Psoas muscle (tissue), 7 donors: ENCODE measurements at regions not wholly inside any gene's neighbourhood (a gene's known extent, or its start where the extent isn't known, plus 50 kb on each side); places are given as distances from the start of the nearest gene placed in this dataset.

ENCODE experiments used
- ATAC-seq, 4 donors: fragments of 200-7000 bp; cut with Tn5 transposase; one replicate each; pipeline ENCODE4 v1.9.1; 2020; ENCODE audit warnings: moderate library complexity in 3 of 4, mild to moderate bottlenecking in 2 of 4
- DNase-seq, 2 donors: peaks; one replicate each; pipeline ENCODE4 v3.0.0-alpha.2; 2020
- H3K27ac ChIP-seq: fragments of 200-600 bp; one replicate; pipeline ENCODE4 v1.8.0; 2022
- H3K27me3 ChIP-seq, 3 donors: fragments of 200-600 bp in 1 of 3; one replicate each; pipeline versions ENCODE4 v1.6.1 to v1.8.0; 2013 to 2022; ENCODE audit warnings: low read length in 2 of 3, mild to moderate bottlenecking in 2 of 3, moderate library complexity in 1 of 3; ENCODE audit not compliant: insufficient read depth in 3 of 3
- H3K36me3 ChIP-seq, 2 donors: fragments of 200-600 bp in 1 of 2; one replicate each; pipeline versions ENCODE4 v1.6.1 to v1.8.0; 2013 to 2022; ENCODE audit warnings: low read depth in 1 of 2, mild to moderate bottlenecking in 1 of 2, moderate library complexity in 1 of 2; ENCODE audit not compliant: insufficient read depth in 1 of 2
- H3K4me1 ChIP-seq: fragments of 200-600 bp; one replicate; pipeline ENCODE4 v1.8.0; 2022
- H3K4me3 ChIP-seq: fragments of 200-600 bp; one replicate; pipeline ENCODE4 v1.8.0; 2022; ENCODE audit warnings: mild to moderate bottlenecking
- H3K9me3 ChIP-seq: fragments of 200-600 bp; one replicate; pipeline ENCODE4 v1.8.0; 2022
- WGBS, 3 donors: extraction: QIAGEN DNeasy Blood & Tissue Kit; methylation state at CpG; one replicate each; pipeline versions ENCODE4 v1.1.6 to v1.1.7; 2013; 5-methylcytosine and 5-hydroxymethylcytosine counted together
- intact Hi-C, 2 donors: fragments of 100-400 bp; cut with DNase I; formaldehyde crosslinking; loops; one replicate each; pipeline versions ENCODE4 v1.11.0 to v1.14.2; 2022
- TF ChIP-seq, protein P1 (sequence below): fragments of 200-600 bp; IDR thresholded peaks from one replicate; pipeline ENCODE4 v1.8.0; 2022; ENCODE audit warnings: antibody characterized with exemption
- donor health status: healthy with polysubstance abuse.
- donor health status: DM: no; HTN: no; CAD: no; lungs with moderate emphysema.
- donor health status: Bipolar disorder and iron deficiency.
- donor health status: healthy.
- donor health status: DM: yes; HTN: yes; CAD: no.
- donor health status: DM: no; HTN: no; CAD: no.
- donor health status: DM: yes; HTN: yes; CAD: no.

DNA sequence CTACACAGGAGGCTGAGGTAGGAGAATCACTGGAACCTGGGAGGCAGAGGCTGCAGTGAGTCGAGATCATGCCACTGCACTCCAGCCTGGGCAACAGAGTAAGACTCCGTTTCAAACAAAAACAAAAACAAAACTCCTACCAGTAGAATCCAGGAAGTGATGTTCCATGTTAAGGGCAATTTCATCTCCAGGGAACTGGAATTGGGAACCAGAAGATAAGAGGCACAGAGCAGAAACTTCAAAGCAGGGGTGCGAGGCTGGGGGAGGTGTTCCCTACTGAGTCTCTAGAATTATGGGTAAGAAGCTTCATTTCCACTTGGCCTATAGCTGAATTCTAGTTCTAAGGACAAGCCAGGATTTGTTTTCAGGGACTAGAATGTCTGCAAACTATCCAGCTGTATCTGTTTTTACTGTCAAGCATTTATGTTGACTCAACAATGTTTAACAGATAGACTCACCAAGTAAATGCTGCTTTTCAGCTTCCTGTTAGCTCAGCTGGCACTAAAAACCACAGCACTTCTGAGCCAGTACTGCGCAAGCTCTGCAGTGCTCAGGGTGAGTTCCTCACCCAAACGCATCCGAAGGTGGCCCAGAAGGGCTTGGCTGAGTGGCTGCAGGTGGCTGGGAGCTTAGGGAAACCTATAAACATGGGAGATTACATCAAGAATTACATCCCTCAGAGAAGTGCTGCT is 320.1 kb downstream of the MTRR start:
- H3K27me3 ChIP-seq, result no peaks in the 10 kb centered on the region
- TF ChIP-seq, protein P1, sequence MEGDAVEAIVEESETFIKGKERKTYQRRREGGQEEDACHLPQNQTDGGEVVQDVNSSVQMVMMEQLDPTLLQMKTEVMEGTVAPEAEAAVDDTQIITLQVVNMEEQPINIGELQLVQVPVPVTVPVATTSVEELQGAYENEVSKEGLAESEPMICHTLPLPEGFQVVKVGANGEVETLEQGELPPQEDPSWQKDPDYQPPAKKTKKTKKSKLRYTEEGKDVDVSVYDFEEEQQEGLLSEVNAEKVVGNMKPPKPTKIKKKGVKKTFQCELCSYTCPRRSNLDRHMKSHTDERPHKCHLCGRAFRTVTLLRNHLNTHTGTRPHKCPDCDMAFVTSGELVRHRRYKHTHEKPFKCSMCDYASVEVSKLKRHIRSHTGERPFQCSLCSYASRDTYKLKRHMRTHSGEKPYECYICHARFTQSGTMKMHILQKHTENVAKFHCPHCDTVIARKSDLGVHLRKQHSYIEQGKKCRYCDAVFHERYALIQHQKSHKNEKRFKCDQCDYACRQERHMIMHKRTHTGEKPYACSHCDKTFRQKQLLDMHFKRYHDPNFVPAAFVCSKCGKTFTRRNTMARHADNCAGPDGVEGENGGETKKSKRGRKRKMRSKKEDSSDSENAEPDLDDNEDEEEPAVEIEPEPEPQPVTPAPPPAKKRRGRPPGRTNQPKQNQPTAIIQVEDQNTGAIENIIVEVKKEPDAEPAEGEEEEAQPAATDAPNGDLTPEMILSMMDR, result no peak
- no peak overlapping the region for H3K27ac ChIP-seq
- no peak for ATAC-seq
- no peaks in the 10 kb centered on the region for H3K4me1 ChIP-seq
- H3K9me3 ChIP-seq, result no peaks in the 10 kb centered on the region
- no peaks in the 10 kb centered on the region for H3K36me3 ChIP-seq
- intact Hi-C loops, result no loop called here
- WGBS, 3 donors, result 68 to 72% (median 69%) methylated on average over 6 of the region's 6 CpGs
- H3K4me3 ChIP-seq, result no peak overlapping the region
- DNase-seq, result no peak

DNA sequence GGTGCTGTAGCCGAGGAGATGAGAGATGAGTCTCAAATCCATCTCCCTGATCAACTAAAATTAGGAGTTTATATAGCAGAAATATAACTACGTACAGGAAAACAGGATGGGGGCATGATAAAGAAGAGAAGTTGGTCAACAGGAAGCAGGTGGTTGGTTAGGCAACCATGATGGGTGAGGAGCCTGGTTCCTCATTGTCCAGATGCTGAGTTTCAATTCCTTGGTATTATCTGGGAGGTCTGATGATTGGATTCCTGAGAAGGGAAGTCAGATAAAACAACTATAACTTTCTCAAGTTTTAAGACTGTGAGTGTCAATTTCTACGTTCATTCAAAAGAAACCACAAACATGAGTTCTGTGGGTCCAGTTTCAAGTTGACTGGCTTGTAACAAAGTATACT is 323.9 kb downstream of the MTRR start:
- 74 to 79% (median 75%) methylated on average over 3 of the region's 3 CpGs for WGBS, 3 donors
- intact Hi-C loops, result no loop called here
- ATAC-seq, result no peak

GRCh38 chr5:8196061-8196460 is 327.1 kb downstream of the MTRR start:
- no peaks in the 10 kb centered on the region for H3K27me3 ChIP-seq
- H3K9me3 ChIP-seq, result no peaks in the 10 kb centered on the region
- H3K36me3 ChIP-seq, result no peaks in the 10 kb centered on the region
- 19 to 24% (median 22%) methylated on average over 2 of the region's 2 CpGs for WGBS, 3 donors
- DNase-seq, result no peak
- H3K27ac ChIP-seq, result no peak overlapping the region
- intact Hi-C loops, result no loop called here
- ATAC-seq, result no peak
- H3K4me3 ChIP-seq, result no peak overlapping the region
- no peaks in the 10 kb centered on the region for H3K4me1 ChIP-seq
- TF ChIP-seq, protein P1, result no peak

More for the DNA sequence above, 323.9 kb downstream of the MTRR start:
- Histone ChIP-seq H3K27me3 (no peaks in the 10 kb centered on the region), H3K27ac (no peak overlapping the region), H3K4me3 (no peak overlapping the region), H3K4me1 (no peaks in the 10 kb centered on the region), H3K36me3 (no peaks in the 10 kb centered on the region), H3K9me3 (no peaks in the 10 kb centered on the region)
- TF ChIP-seq, protein P1, result no peak
- DNase-seq, result no peak

GRCh38 chr5:8208307-8208706 is 339.4 kb downstream of the MTRR start:
- 88 to 96% (median 95%) methylated on average over 7 of the region's 7 CpGs for WGBS, 3 donors

More at GRCh38 chr5:8208307-8208706, 339.4 kb downstream of the MTRR start:
- intact Hi-C loops, result no loop called here
- no peaks in the 10 kb centered on the region for H3K36me3 ChIP-seq
- ATAC-seq (no peak), DNase-seq (no peak)
- peaks cover 5% of the 10 kb centered on the region for H3K9me3 ChIP-seq
- no peak overlapping the region for H3K4me3 ChIP-seq
- peaks cover 0 to 1% (median 0%) of the 10 kb centered on the region in 3 donors for H3K27me3 ChIP-seq
- TF ChIP-seq, protein P1, result no peak
- H3K27ac ChIP-seq, result no peak overlapping the region
- H3K4me1 ChIP-seq, result no peaks in the 10 kb centered on the region
